H1 (cell line): ENCODE measurements at regions not wholly inside any gene's neighbourhood (a gene's known extent, or its start where the extent isn't known, plus 50 kb on each side); places are given as distances from the start of the nearest gene placed in this dataset.

Experiments
- ASH2L ChIP-seq: fragments of 200-600, 300-600 bp; sonication (generic); IDR thresholded peaks from one replicate; pipeline ENCODE4 v1.7.1; 2017; ENCODE audit warnings: low read length
- CTCF ChIP-seq, 3 experiments: IDR thresholded peaks; 1 replicate in 2 of 3; 2 replicates in 1 of 3; pipeline versions ENCODE4 v1.5.1 to v1.6.1; 2011; ENCODE audit warnings: low read length in 3 of 3, mild to moderate bottlenecking in 3 of 3, inconsistent platforms in 2 of 3, low read depth in 1 of 3, moderate library complexity in 1 of 3; ENCODE audit not compliant: insufficient read depth in 1 of 3; ENCODE audit errors: control extremely low read depth in 1 of 3
- EP300 ChIP-seq, 2 experiments: IDR thresholded peaks; 1 replicate in 1 of 2; 2 replicates in 1 of 2; pipeline ENCODE4 v1.6.1; 2011 to 2012; ENCODE audit warnings: low read depth in 2 of 2, low read length in 2 of 2, mild to moderate bottlenecking in 2 of 2, borderline replicate concordance in 1 of 2, inconsistent platforms in 1 of 2, moderate library complexity in 1 of 2
- HDAC6 ChIP-seq: IDR thresholded peaks from one replicate; pipeline ENCODE4 v1.7.1; 2012; ENCODE audit warnings: low read depth, mild to moderate bottlenecking, inconsistent platforms, low read length, moderate library complexity
- JUN ChIP-seq: IDR thresholded peaks from 2 replicates; pipeline ENCODE4 v1.6.1; 2011; ENCODE audit warnings: low read depth, mild to moderate bottlenecking, improper control_type of control experiment, low read length
- POLR2A ChIP-seq, 2 experiments: IDR thresholded peaks; 1 replicate in 1 of 2; 2 replicates in 1 of 2; pipeline ENCODE4 v1.6.1; 2011; ENCODE audit warnings: low read depth in 2 of 2, low read length in 2 of 2, mild to moderate bottlenecking in 2 of 2; ENCODE audit errors: control extremely low read depth in 1 of 2
- POLR2AphosphoS5 ChIP-seq: IDR thresholded peaks from 2 replicates; pipeline ENCODE4 v1.6.1; 2011; ENCODE audit warnings: low read depth, low read length
- RAD21 ChIP-seq, 2 experiments: IDR thresholded peaks in 1 of 2; conservative IDR thresholded peaks in 1 of 2; 2 replicates each; pipeline ENCODE4 v1.6.1; 2011; ENCODE audit warnings: low read depth in 2 of 2, low read length in 2 of 2, improper control_type of control experiment in 1 of 2, inconsistent platforms in 1 of 2, mild to moderate bottlenecking in 1 of 2, moderate library complexity in 1 of 2
- RFX5 ChIP-seq: IDR thresholded peaks from 2 replicates; pipeline ENCODE4 v1.6.1; 2011; ENCODE audit warnings: low read depth, low read length, improper control_type of control experiment, borderline replicate concordance
- SP1 ChIP-seq: IDR thresholded peaks from 2 replicates; pipeline ENCODE4 v1.6.1; 2011; ENCODE audit warnings: low read depth, low read length
- TEAD4 ChIP-seq: IDR thresholded peaks from 2 replicates; pipeline ENCODE4 v1.6.1; 2012; ENCODE audit warnings: low read depth, low read length, inconsistent platforms, mixed read lengths
- USF2 ChIP-seq: IDR thresholded peaks from 2 replicates; pipeline ENCODE4 v1.6.1; 2011; ENCODE audit warnings: low read length, improper control_type of control experiment

- TF ChIP-seq POLR2A (IDR thresholded peaks at IDR 0.05; ENCODE audit: control extremely low read depth in 1 of 2, low read depth in 2 of 2, low read length in 2 of 2) (no peak), EP300 (IDR thresholded peaks at IDR 0.05; ENCODE audit: borderline replicate concordance in 1 of 2, low read depth in 2 of 2, low read length in 2 of 2) (no peak), JUN (no peak), POLR2AphosphoS5 (no peak), CTCF (IDR thresholded peaks at IDR 0.05; ENCODE audit: control extremely low read depth in 1 of 3, insufficient read depth in 1 of 3, low read depth in 1 of 3, low read length in 3 of 3) (no peak), ASH2L (no peak), RAD21 (IDR thresholded peaks at IDR 0.05 in 1 of 2, conservative IDR thresholded peaks at IDR 0.05 in 1 of 2; ENCODE audit: low read depth in 2 of 2, low read length in 2 of 2) (no peak), USF2 (no peak), SP1 (no peak), RFX5 (no peak), HDAC6 (no peak), TEAD4 (no peak)
Measured at GRCh38 chr1:82091265-82091664, 290.5 kb downstream of the ADGRL2 start.
